Muscle of back (tissue), 3 donors: ENCODE measurements at regions not wholly inside any gene's neighbourhood (a gene's known extent, or its start where the extent isn't known, plus 50 kb on each side); places are given as distances from the start of the nearest gene placed in this dataset.
"Not testable (repeated sequence)": the region's sequence is repeated elsewhere in the genome, so short reads cannot be mapped to it uniquely, and the experiment has no call there.

Experiments used
- DNase-seq, 3 donors: peaks; one replicate each; pipeline versions ENCODE4 v3.0.0 to v3.0.0-alpha.2; 2013

DNA sequence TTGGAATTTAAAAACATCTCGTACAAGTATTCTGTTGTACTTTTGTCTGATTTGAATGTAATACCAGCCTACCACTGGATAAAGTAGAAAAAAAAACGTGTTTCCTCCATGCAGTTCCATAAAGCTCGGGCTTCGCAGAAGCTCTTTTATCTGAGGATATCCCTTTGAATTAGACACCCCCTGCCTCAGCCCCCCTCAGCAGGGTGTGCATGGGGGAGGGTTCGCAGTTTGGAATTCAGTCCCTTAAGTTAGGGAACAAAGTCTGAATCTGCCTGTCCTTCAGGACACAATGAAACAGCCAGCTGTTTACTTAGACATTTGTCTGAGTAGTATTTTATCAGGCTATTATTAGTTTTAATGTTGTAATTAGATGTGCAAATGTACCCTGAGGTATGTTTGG is 234.0 kb upstream of the CAND1 start:
- no peak for DNase-seq

DNA sequence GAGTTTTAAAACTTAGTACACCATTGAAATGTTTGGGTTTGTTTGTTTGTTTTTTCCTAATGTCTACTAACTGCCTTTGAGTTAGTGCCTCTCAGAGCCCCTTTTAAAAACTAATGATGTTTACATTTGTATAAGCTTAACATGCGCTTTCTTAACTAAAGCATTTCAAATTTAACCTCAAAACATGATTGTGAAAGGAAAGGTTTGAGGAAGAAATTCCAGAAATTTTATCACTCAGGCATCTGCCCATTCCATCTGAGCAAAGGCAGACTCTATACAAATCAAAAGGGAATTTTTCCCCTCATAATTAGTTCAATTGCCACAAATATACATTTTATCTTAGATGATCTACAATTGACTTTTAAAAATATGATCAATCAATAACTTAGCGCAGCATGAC is 230.7 kb upstream of the CAND1 start:
- DNase-seq = no peak

DNA sequence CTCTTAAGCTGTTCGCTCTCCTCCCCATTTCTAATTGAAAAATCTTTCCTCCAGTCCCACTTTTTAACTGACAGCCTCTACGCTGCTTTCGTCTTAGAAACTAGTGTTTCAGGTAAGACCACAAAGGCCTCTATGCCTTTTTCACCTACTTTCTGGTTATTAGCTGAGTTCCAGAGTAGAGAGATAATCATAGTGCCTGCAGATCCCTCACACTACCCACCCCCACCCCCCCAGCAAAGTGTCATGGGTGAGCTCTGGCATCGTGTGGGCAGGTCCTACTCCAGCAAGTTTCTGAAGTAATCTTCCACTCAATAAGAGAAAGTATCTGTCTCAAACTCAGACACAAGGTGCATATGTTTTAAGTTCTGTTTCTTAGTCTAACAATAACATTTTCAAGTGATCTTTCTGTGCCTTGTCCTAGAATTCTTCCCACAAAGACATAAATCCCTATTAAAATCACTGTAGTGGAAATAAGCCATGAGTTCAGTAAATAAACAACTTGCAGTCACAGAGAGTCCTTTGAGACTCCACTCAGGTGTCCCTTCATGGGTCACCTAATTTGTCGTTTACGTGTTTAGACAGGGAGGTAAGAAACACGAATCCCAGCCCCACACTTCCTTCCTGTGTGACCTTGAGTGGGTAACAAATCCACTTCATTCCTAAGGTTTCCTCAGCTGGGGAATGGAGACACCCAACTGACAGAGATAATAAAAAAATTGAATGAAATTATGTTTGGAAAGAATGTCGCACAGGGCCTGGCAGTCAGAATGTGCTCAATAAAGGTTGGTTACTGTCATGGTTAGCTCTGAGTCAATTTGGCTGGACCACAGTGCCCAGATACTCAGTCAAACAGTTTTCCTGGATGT is 228.9 kb upstream of the CAND1 start:
- no peak for DNase-seq

DNA sequence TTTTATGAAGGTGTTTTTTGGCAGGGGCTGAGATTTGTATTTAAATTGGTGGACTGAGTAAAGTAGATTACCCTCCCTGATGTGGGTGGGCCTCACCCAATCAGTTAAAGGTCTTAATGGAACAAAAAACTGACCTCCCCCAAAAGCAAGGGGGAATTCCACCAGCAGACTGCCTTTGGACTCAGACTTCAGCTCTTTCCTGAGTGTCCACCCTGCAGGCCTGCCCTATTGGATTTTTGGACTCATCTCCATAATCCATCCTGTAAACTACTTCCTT is 228.4 kb upstream of the CAND1 start:
- no peak for DNase-seq

DNA sequence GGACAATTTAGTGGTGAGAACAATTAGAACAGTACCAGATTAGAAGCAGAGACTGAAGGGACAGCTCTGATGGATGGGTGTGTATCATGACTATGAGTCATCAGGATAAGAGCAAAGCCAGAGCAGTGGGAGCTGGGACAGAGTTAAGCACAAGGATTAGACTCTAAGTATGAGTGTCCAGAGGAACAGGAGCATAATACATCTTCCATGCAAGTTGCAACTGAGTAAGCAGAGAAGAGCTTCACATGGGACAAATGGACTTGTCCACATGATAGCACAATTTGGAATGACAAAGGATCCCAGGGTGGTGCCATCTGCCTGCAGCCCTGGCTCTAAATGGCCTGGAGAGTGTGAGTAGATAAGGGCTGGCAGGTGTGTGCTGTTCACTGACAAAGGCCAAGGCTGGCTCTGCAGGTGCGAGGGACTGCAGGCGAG is 226.4 kb upstream of the CAND1 start:
- peak in 1 of 3 donors; percentile 10 for DNase-seq

DNA sequence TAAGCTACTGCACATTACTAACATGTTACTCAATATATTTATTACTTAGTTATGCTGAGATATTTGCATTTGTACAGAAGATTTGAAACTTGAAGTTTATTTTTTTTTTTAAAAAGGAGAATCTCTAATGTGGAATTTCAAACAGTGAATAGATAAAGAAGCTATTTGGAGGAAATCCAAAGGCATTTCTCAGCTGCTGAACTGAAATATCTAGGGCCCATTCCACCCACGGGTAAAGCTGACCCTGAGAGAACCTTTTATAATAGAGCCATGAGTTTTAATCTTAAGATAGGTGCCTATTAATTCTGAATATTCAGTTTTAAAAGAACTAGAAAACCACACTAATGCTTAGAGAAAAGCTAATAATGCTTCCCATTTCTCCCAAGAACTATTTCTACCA is 225.4 kb upstream of the CAND1 start:
- DNase-seq = no peak

DNA sequence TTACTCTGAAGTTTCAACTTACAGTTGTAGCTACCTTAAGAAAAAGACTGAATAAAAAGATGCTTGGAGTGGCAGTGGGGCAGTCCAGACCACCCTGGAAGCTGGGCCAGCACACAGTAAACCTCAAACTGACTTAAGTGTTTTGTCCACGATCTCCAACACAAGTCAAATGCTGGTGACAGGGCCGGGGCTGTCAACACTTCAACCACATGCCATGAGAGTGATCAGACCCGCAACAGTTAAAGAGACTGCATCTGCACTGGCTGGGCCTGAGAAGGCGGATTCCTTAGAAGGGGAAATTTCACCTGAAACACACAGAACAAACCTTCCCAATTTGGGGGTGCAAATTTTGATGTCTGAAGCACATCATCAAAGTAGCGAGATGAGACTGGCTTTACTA is 223.5 kb upstream of the CAND1 start:
- no peak for DNase-seq

DNA sequence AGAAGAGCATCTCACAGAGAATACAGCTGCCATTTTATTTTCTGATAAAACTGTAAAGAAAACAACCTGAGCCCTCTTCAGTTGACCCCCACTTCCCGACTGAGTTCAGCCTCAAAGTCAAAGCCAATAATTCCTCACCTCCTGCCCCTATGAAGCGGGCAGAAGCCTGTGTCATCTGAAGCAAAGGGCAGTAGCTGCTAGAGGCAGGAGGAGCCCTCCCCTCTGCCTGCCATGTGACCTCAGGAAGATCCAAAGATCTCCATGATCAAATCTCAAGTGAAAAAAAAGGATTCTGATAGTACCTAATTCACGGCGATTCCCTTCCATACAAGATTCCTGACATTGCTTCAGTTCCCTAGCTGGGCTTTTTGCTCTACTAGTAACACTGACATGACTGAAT is 223.1 kb upstream of the CAND1 start:
- no peak for DNase-seq

DNA sequence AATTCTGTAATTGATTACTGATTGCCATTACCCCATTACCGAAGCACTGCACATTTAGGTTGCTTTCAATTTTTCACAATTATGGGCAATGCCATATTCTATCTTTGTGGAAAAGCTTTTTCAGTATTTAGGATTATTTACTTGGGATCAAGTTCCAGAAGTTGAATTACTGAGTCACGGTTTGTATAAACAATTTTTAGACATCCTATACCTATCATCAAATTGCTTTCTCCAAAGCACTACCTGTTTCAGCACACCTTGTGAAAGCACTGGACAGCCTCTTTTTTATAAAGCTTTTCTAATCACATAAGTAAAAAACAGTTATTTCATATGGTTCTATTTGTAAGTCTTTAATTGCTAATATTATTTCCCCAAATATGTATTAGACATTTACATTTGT is 221.5 kb upstream of the CAND1 start:
- no peak for DNase-seq

DNA sequence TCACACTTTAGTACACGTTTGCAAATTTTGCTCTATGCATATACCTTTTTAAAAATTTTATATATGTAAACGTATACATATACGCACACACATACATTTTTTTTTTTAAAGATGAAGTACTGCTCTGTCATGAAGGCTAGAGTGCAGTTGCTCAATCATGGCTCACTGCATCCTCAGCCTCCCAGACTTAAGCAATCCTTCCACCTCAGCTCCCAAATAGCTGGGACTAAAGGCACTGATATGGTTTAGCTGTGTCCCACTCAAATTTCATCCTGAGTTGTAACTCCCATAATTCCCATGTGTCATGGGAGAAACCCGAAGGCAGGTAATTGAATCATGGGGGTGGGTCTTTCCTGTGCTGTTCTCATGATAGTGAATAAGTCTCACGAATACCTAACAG is 220.8 kb upstream of the CAND1 start:
- no peak for DNase-seq

DNA sequence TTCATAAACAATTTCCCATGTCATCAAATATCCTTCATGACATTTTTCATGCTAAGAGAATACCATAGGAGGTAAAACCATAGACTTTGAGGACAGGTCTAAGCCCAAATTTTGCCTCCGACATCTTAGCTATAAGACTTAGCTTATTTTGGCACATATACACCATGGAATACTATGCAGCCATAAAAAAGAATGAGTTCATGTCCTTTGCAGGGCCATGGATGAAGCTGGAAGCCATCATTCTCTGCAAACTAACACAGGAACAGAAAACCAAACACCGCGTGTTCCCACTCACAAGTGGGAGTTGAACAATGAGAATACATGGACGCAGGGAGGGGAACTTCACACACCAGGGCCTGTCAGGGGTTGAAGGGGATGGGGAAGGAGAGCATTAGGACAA is 220.0 kb upstream of the CAND1 start:
- DNase-seq = not testable (repeated sequence)

DNA sequence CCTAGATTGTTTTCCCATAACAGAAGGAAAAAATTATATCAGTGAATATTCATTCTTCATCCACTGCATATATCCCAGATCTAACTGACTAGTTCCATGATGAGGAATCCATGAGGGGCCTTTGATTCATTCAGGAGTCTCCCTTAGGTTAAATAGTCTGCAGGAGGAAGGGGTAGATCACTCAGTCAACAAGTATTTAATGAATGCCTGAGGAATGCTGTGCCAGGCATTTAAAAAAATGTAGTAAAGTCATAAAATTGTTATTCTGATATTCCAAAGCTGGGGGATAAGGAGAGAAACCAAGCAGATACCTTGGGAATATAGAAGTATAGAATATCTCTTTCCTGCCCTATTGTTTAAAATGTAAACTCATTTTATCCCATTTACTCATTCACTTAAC is 216.2 kb upstream of the CAND1 start:
- no peak for DNase-seq

DNA sequence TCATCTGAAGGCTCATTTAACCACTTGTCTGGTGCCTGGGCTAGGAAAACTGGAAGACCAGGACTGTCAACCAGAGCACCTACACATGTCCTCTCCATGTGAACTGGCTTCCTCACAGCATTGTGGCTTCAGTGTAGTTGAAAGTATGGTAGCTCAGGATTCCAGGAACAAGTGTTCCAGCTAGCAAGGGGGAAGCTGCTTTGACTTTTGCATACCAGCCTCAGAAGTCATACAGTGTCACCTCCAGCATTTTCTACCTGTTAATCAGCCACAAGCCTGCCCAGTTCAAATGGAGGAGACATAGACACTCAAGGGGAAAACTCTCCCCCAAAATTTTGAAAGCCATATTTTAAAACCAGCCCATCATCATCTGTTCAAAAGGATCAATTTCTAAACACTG is 212.8 kb upstream of the CAND1 start:
- no peak for DNase-seq

DNA sequence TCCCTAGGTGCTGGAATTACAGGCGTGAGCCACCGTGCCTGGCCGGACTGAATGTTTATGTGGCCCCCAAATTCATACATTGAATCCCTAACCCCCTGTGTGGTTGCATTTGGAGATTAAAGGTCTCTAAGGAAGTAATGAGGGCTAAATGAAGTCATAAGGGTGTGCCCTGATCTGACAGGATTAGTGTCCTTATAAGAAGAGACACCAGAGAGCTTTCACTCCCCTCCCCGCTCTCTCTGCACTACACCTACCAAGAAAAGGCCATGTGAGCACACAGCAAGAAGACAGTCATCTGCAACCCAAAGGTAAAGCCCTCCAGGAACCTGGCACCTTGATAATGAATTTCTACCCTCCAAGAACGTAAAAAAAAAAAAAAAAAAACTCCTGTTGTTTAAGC is 212.1 kb upstream of the CAND1 start:
- no peak for DNase-seq

DNA sequence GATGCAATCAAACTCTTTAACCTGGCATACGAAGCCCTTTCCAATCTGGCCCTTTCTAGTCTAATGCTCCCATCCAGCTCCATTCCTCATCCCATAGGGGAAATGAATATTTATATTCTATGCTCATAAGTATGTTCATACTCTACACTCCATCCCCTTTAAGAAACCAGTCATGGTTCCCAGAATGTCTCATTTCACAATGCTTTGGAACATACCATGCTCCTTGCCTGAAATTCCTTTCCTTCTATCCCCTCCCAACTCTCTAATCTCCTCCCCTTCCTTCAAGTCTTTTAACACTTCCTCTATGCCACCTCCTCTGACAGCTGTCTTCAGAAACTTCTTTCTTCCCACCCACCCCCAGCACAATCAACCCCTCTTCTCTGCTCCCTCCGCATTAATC is 207.0 kb upstream of the CAND1 start:
- no peak for DNase-seq

DNA sequence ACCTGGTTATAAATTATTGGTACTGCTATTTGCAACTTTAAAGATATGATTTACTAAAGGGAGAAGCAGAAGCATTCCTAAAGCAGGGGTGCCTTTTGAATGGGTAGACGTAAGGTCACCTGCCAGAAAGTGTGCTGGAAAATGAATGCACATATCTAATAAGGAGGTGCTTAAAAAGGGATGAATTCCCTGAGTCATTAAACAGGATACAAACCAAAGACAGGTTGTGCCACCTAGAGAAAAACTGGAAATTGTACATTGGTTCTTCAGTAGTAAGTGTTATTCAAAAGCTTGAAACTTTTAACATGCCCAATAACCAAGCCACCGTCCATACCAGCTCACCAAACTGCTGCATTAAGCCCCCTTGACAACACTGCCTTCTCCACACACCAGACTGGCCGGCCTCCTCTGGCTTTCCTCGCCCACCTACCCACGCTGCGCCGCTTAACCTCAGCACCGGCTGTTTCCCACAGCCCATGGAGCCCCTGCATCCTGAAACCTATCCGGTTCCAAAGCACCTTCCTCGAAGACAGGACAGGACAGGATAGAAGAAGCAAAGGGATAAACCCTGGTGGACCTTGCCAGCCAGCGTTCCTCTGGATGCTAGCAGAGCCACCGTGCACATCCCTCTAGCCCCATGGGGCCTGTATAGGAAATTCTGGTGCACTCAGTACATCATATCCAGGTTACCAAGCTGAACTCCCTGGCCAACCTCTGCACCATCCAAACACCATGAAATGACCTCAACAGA is 201.5 kb upstream of the CAND1 start:
- DNase-seq = no peak

DNA sequence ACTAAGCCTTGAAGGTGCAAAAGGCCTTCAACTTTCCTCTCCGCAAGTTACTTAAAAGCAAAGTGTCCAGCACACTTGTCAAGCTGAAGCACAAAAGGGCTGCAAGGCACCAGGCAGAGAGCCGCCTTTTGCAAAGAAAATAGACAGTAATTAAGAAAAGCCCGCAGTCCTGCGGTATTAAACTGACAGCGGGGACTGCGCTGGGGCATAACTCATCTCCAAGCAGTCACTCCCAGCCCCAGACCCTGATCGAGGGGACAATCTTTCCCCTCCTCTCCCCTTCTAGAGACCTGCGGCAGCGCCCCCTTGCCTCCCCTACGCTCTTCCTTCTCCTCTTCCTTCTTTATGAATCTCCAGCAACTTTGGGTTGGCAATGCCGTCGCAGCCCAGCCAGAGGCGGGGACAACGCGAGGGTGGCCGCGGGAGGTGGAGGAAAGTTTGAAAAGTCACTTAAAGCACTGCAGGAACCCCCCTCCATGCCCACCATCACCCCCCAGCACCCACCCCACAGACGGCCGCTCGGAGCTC is 200.9 kb upstream of the CAND1 start:
- peak in 2 of 3 donors; percentile 10 to 56 for DNase-seq

DNA sequence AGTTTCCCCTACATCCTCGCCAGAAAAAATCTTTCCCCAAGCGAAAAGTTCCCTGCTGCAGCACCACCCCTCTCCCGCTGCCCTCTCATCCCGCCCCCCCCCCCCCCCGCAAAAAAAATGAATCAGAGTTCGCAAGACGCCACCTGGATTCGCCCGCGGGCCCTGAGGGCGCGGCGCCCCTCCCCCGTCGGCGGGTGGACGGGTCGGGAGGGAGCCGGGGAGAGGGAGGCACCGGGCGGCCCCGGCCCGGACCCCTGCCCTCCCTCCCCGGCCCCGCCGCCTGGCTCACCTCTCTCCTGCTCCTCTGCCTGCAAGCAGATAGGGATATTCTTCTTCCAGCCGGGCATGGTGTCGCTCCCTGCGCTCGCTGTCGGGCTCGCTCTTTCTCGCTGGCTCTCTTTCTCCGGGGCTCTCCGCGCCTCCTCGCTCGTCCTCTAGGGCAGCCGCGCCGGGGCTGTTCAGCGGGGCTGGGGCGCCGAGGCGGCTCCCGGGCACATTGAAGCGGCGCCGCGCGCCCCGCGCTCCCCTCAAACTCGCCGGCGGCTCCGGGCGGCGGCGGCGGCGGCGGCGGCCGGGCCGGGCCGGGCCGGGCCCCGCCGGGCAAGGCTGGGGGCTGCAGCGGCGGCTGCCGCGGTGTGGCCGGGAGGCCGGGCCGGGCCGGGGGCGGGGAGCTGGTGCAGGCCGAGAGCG is 200.3 kb upstream of the CAND1 start:
- peak in 2 of 3 donors; percentile 33 to 74 for DNase-seq

DNA sequence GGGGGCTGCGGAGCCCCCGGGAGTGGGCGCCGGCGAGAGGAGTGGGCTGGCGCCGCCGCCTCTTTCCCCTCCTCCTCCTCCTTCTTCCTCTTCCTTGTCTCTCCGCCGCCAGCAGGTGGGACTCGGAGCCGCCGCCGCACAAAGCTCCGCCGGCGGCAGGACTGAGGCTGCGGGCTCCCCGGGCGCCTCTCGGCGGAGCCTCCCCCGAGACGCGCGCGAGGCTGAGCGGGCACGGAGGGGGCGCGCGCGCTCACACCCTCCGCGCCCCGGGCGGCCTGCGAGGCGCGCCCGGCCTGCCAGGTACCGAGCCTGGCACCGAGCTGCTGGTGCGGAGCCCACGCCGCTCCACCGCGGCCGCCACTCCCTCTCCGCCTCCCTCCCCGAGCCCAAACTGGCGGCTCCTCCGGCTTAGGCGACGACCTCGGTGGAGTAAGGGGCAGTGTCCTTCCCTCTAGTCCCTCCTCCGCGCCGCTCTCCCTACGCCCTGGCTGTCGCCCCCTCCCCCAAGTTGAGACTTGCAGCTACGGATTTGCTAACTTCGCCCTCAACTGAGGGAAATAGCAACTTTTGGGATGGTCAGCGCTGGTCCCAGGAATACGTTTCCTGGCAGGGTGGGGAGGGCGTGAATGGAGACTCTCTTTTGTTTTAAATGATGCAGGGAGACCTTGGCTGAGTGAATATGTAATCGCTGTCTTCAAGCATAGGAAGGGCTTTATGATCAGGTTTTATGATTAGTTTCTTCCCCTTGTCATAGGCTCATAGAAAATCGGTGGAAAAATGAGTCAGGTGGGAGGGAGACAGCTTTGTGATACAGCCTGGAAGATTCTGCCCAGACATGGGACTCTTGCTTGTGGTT is 199.5 kb upstream of the CAND1 start:
- DNase-seq = peak in 2 of 3 donors; percentile 36 to 76

DNA sequence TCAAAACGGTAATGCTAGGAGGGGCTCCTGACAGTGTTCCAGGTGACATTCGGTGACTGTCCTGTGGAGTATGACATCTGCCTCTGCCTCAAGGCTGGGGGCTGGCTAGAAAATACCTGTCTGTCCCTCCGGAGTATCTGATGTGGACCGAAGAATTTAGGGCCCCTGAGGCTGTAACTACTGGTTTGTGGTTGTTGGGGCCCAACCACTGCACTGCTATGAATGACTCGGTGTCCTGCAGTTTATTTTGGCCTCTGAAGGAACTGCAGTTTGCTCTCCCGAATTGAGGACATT is 198.9 kb upstream of the CAND1 start:
- DNase-seq = no peak

DNA sequence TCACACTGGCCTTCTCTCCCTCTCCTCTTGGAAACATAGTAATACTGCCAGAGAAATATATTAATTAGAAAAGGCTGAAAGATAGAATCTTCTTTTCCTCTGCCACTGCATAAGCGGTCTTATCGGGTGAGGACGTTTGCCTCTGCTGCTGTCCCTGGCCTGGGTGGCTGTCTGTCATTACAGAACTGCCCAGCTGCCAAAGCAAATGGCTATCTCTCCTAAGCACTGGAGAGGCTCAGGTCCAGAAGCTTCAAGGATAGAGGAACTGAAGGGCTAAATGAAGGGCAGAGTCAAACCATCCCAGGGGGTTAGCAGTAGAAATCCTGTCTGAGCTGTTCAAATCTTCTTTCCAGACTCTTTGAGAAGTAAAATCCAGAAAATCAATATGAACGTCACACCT is 198.6 kb upstream of the CAND1 start:
- no peak for DNase-seq

DNA sequence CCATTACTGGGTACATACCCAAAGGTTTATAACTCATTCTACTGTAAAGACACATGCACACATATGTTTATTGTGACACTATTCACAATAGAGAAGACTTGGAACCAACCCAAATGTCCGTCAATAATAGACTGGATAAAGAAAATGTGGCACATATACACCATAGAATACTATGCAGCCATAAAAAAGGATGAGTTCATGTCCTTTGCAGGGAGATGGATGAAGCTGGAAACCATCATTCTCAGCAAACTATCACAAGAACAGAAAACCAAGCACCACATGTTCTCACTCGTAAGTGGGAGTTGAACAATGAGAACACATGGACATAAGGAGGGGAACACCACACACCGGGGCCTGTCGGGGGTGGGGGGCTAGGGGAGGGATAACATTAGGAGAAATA is 196.9 kb upstream of the CAND1 start:
- DNase-seq = not testable (repeated sequence)
